Stimulated activated CD4-positive, alpha-beta T cell treated with anti-CD3 and anti-CD28 coated beads, Interleukin-12 subunit alpha, Interleukin-12 subunit beta, amount 100 ng/mL, for 4 hours (primary cell): ENCODE measurements at regions not wholly inside any gene's neighbourhood (a gene's known extent, or its start where the extent isn't known, plus 50 kb on each side); places are given as distances from the start of the nearest gene placed in this dataset.
A peak's percentile ranks its signal among the peaks of the same experiment; 100 is the strongest.
"Not testable (repeated sequence)": the region's sequence is repeated elsewhere in the genome, so short reads cannot be mapped to it uniquely, and the experiment has no call there.

ENCODE experiments used
- DNase-seq: peaks from one replicate; pipeline ENCODE4 v3.0.0-alpha.2; 2020

DNA sequence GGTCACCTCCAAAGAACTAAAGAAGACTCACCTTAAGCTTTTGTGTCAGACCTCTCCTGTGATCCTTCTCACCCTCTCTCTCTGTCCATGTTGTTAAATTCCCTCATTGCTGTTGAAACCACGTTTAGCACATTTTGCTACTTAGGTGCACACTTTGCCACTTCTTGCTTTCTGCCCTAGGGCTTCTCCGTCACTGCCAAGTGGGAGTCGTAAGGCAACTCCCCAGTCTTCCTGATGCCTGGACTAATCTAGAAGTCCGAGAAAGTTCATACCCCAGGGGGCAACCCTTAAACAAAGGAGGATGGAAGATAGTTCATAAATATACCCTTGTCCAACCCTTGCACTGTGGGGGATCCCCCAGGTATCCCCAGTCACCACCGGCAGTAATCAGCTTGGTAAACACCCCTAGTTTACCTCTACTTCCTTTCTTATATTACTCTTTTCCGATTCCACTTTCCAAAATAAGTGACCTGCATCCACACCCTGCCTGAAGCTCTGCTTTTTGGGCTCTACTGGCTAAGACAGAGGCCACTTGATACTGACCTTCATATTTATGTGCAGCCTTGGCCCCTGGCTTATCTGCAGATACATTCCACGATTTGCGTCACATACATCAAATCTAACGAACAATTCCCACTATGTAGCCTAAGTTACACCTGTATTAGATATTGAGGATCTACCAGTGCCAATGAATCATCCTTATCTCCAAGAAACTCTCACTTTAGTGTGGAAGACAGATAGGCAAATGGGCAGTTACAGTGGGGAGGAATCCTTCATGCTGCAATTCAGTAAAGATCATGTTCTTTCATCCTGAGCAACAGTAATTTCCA lies 776.2 kb downstream of the RNF144A start:
- no peak for DNase-seq

DNA sequence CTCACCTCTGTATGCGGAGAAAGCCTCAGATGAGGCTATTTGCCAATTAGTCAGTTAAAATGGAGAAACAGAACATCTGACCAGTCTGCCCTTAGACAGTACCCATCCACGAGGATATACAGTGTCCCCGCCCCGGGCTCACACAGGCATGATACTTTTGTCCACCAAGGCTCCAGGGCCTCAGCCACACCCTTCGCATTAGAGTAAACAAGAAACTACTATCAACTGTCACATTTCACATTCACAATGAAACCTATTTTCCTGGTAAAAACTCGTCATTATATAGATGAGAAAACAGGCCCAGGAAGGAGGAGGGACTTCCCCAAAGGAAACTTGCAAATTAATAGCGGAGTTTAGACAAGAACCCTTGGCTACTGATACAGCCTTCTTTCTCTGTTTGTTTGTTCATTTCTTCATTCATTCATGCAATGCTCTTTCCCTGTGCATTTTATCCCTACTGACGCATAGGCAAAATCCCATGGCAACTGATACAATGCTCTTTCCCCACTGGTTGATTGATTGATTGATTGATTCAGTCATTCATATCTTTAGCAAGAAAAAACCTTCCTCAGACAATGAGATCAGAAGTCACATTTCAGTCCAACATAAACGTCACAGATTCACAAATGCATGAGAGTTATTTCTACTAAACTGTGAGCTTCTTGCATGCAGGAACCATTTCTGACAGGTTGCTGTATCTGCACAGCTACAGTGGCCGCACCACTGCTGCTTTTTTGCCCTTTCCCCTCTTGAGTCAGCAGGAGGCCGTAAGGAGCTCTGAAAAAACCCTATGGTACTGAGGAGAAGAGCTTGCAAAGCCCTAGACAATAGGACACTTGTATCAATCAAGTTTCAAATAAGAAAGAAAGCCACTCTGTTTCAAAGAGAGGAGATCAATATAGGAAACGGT lies 777.1 kb downstream of the RNF144A start:
- no peak for DNase-seq

DNA sequence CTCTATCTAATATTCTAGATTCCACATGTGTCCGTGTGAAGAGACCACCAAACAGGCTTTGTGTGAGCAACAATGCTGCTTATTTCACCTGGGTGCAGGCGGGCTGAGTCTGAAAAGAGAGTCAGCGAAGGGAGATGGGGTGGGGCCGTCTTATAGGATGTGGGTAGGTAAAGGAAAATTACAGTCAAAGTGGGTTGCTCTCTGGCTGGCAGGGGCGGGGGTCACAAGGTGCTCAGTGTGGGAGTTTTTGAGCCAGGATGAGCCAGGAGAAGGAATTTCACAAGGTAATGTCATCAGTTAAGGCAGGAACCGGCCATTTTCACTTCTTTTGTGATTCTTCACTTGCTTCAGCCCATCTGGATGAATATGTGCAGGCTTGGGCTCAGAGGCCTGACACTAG lies 779.3 kb downstream of the RNF144A start:
- DNase-seq, result not testable (repeated sequence)

GRCh38 chr2:7697052-7697451 lies 779.8 kb downstream of the RNF144A start:
- DNase-seq, result no peak

DNA sequence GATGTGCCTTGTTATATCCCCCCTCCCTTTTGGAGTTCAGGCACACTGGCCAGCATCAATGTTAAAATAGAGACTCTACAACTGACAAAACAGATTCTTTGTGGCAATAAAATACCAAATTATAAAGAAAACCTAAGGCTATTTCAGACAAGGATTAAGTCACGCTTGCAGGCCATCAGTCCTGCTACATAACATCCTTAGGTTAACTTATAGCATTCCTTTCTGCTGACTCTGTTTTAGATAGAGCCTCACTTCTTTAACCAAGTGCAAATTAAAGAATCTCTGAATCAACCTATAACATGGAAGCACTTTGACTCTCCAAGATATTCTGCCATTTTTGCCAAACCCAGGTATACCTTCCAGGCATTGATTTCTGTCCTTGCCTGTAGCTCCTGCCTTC lies 784.6 kb downstream of the RNF144A start:
- DNase-seq, result no peak

- no peak for DNase-seq
These were observed 785.8 kb downstream of the RNF144A start for GRCh38 chr2:7703048-7703447.

DNA sequence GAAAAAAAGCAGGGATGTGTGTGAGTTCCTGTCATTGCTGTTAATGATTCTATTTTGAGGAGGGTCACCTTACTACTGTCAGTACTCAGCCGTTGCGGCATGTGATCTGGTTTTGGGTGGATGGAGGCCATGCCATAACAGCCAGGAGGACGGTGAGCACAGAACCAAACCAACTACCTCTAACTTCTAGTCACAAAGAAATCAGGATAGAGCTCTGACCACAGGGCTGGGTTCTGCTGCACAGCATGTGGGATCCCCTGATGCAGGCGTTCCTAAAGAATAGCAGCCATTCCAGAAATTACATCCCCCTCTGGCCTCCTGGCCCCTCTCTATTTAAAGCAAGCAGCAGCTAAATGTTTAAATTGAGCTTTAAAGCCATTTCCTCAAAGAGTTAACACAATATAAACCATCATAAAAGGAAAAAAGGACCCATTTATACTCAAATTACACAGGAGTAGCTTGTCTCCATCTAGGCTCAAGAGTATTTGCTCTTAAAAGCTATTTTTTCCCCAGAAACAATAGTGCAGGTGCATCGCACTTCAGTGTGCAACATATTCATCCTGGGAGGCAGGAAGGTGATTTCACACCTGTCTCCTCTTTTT lies 786.4 kb downstream of the RNF144A start:
- DNase-seq, result no peak

GRCh38 chr2:7704296-7704865 lies 787.2 kb downstream of the RNF144A start:
- no peak for DNase-seq

- DNase-seq, result no peak
These were observed 789.6 kb downstream of the RNF144A start for GRCh38 chr2:7706791-7707190.

- no peak for DNase-seq
These were observed 790.5 kb downstream of the RNF144A start for GRCh38 chr2:7707723-7708122.

- no peak for DNase-seq
These were observed 792.7 kb downstream of the RNF144A start for GRCh38 chr2:7709907-7710306.

DNA sequence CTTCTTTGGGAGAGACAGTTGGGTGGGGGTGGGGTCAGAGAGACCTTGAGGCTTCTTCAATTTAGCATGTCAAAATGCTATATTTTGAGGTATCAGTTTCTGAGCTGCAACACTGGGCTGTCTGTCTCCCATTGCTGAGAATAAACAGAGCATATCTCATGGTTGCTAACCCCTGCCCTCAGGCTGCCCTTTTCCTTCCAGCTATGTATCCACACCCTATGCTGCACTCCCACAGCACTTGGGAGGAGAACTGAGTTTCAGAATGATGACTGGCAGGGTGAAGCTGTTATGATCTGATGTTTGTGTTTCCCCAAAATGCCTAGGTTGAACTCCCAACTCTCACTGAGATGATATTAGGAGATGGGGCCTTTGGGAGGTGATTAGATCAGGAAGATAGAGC lies 794.0 kb downstream of the RNF144A start:
- no peak for DNase-seq

DNA sequence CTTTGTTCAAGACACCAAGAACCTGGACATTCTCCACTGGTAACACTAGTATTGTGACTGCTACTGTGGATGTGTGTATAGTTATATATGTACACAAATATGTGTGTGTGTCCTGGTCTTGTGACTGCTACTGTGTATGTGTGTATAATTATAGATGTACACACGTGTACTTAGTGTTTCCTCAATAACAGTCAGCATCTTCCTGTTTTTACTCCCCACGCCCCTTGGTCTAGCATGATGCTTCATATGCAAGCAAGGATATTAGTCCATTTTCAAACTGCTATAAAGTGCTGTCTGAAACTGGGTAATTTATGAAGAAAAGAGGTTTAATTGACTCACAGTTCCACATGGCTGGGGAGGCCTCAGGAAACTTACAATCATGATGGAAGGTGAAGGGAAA lies 802.7 kb downstream of the RNF144A start:
- no peak for DNase-seq

DNA sequence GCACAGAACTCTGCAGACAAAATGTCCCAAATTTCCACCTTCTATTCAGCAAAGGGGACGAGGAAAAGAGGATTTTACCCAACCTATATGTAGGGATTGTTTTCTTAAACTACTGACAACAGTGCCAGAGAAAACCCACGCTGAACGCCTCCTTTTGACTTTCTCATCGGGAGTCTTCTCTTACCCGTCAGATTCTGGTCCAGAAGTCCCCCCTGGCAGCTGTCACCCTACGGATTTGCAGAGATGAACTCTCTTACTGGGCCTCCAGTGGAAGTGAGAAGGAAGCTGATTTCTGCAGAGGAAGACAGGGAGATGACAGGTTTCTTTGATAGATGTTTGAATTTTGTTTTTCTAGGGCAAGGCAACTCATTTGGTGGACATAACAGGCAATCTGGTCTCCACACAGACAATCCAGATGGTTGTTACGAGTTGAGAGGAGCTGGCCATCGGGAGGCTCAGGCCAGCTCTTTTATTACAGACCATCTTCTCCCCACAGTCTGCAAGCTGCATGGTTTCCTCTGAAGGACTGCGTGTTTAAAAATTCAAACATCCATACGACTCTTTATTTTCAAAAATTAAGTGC lies 804.3 kb downstream of the RNF144A start:
- no peak for DNase-seq

DNA sequence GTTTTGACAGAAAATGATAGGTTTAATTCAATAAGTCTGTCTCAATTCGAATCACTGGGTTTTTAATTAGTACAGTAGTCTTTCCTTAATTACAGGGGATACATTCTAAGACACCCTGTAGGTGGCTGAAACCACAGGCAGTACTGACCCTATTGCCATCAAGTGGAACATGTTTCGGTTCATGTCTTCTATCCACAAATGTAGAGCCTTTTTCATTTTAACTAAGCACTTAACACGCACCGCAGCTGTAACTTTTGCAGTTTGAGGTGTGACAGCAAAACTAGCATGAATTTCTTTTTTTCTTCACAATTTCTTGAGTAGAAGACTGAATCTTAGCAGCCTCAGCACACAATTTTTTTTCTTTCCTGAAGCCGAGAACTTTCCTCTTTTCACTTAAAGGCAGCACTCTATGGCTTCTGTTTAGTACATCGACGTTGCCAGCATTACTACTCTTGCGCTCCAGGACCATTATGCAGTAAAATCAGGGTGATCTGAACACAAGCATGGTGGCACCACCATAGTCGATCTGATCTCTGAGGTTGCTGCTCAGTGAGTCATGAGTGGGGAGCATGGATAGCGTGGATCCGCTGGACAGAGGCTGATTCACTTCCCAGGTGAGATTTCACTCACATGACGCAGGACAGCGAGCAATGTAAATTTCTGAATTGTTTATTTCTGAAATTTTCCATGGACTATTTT lies 805.1 kb downstream of the RNF144A start:
- DNase-seq, result no peak

GRCh38 chr2:7724336-7724735 lies 807.1 kb downstream of the RNF144A start:
- DNase-seq, result no peak

DNA sequence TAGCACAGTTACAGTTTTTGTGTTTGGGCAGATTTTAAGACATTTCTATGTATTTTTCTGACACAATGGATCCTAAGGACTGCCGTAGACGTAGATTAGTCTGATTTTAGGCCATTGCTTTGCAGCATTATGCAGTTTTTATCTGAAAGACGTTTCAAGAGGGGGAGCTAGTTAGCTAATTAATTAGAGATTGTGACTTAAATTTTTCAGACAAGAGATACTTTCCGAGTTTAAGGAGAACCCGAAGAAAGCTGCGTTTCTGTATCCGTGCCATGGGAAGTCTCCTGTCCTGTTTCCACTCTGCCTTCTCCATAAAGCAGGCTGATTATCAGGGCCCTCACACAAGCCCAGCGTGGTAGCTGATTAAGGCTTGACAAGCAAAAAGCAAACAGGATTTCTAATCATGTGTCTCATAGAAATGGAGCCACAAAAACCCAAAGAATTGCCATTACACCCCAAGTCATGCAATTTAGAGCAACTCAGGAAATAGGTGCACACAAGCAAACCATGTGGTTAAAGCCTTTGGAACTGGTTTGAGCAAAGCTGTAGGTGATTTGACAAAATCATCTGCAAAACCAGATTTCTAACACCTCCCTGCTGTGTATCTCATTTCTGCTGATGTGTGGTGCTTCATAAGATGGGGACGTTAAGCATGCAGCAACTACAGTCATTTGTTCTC lies 808.1 kb downstream of the RNF144A start:
- DNase-seq, result no peak

DNA sequence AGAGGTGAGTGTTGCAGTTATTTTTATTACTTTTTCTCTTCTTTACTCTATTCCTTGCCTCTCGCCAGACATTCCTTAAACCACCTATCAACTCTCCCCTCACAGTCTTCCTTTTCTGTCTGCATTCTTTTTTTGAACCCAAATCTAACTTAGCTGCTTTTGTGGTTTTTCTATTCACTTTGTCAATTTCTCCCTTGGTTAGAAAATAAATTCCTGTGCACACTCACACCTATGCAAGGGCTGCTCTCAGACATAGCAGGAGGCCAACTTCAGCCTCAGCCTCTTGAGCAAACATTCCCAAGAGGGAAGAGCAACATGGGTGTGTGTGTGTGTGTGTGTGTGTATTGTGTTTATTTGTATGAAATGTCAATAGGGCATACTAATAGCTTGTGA lies 808.6 kb downstream of the RNF144A start:
- no peak for DNase-seq

DNA sequence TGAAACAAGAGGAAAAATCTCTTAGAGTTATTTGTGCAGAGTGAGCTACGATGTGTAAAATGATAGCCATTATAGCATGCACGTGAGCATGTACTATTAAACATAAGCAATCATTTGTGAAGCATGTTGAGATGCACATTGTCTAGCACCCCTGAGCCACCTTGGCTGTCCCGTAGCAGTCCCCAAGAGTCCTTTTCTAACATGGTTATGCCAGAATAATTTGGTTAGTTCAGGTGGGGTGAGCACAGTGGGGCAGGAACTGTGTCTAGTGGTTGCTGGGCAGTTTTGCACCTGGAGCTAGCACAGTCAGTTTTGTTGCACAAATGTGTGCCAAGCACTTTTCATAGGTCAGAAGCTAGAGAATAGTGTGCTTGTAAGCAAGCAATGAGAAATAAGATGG lies 809.8 kb downstream of the RNF144A start:
- DNase-seq, result no peak

- DNase-seq, result no peak
These were observed 811.2 kb downstream of the RNF144A start for GRCh38 chr2:7728388-7728787.

DNA sequence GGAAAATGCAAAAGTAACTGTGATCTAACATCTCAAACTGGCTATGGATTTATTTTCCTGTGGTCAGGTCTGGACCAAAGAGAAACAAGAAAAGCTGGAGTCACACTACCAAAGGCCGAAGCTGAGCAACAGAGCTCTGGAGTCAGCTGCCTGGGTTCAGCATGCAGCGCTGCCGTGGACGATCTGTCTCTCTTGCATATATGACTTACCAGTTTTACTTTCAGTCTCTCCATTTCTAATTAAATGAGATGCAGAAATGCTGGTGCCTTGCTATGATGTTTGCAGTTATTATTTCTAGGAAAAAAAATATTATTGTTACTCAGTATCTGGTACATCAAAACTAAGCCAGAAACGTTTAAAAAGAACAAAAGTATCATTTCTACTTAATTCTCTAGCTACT lies 813.2 kb downstream of the RNF144A start:
- DNase-seq, result peak; percentile 10

DNA sequence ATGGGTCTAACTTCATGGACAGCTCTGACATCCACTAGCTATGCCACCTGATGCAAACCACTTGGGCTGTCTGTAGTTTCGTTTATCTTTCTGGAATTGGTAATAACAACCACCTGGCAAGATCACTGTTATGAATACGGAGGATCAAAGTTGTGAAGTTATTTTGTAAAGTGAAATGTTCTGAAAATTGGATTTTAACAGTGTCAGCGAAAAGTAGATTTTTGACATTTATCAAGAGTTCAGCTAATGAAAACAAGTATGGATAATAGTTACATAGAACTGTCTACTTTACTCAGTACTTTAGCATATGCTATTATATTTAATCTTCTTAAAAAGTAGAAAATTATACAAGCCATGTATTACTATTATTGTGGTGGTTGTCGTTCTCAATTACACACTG lies 813.8 kb downstream of the RNF144A start:
- DNase-seq, result no peak
